WTC11 (cell line): ENCODE measurements at regions not wholly inside any gene's neighbourhood (a gene's known extent, or its start where the extent isn't known, plus 50 kb on each side); places are given as distances from the start of the nearest gene placed in this dataset.

Experiments used
- ATAC-seq: fragments of 200-7000 bp; cut with Tn5 transposase; 2 replicates; pipeline ENCODE4 v1.10.0; 2021; ENCODE audit warnings: mild to moderate bottlenecking, moderate library complexity
- CTCF ChIA-PET: fragments of 300-600 bp; sonication (Branson Sonifier 250); formaldehyde crosslinking; loops from one replicate; lab custom pipeline; 2021; ENCODE audit warnings: antibody characterized with exemption; lab: Charles Lee
- POLR2A ChIA-PET: fragments of 350-600 bp; sonication (Branson Sonifier 250); formaldehyde crosslinking; loops from one replicate; lab custom pipeline; 2021; ENCODE audit warnings: antibody characterized with exemption; lab: Charles Lee
- DNase-seq: peaks from one replicate; pipeline ENCODE4 v3.0.0; 2021; ENCODE audit warnings: low spot score
- H3K27ac Mint-ChIP-seq: 2 replicates; pipeline ENCODE4 v1.8.0; 2021; ENCODE audit warnings: mixed read lengths
- H3K27me3 Mint-ChIP-seq: 2 replicates; pipeline ENCODE4 v1.8.0; 2021; ENCODE audit warnings: low read depth, mild to moderate bottlenecking, moderate library complexity, mixed read lengths
- H3K36me3 Mint-ChIP-seq: 2 replicates; pipeline ENCODE4 v1.8.0; 2021; ENCODE audit warnings: mixed read lengths
- H3K4me1 Mint-ChIP-seq: 2 replicates; pipeline ENCODE4 v1.8.0; 2022; ENCODE audit warnings: mixed read lengths
- H3K4me3 Mint-ChIP-seq: 2 replicates; pipeline ENCODE4 v1.8.0; 2021; ENCODE audit warnings: mild to moderate bottlenecking, moderate library complexity, mixed read lengths
- H3K9me3 Mint-ChIP-seq: 2 replicates; pipeline ENCODE4 v1.8.0; 2021; ENCODE audit warnings: mixed read lengths
- AFF4 ChIP-seq: sonication (generic); formaldehyde crosslinking; IDR thresholded peaks from 2 replicates; pipeline ENCODE4 v1.8.1; 2023; ENCODE audit warnings: mild to moderate bottlenecking, missing genetic modification reagents, borderline replicate concordance
- ATF1 ChIP-seq: sonication (generic); formaldehyde crosslinking; IDR thresholded peaks from 2 replicates; pipeline ENCODE4 v1.8.1; 2023; ENCODE audit warnings: mild to moderate bottlenecking, moderate library complexity, missing genetic modification reagents
- CREB1 ChIP-seq: sonication (generic); formaldehyde crosslinking; IDR thresholded peaks from 2 replicates; pipeline ENCODE4 v1.8.0; 2023; ENCODE audit warnings: mild to moderate bottlenecking, missing genetic modification reagents
- ERG ChIP-seq: fragments of 250-450 bp; sonication (Bioruptor Pico); IDR thresholded peaks from 2 replicates; pipeline ENCODE4 v1.8.0; 2021; ENCODE audit warnings: mild to moderate bottlenecking
- GRHL2 ChIP-seq: fragments of 250-450 bp; sonication (Bioruptor Pico); IDR thresholded peaks from 2 replicates; pipeline ENCODE4 v1.8.0; 2022; ENCODE audit warnings: mild to moderate bottlenecking, moderate library complexity; ENCODE audit not compliant: insufficient replicate concordance, severe bottlenecking
- IRF1 ChIP-seq: sonication (generic); formaldehyde crosslinking; IDR thresholded peaks from 2 replicates; pipeline ENCODE4 v1.8.0; 2023; ENCODE audit warnings: missing genetic modification reagents
- NFATC4 ChIP-seq: fragments of 250-450 bp; sonication (Bioruptor Pico); IDR thresholded peaks from 2 replicates; pipeline ENCODE4 v1.9.0; 2021; ENCODE audit warnings: mild to moderate bottlenecking
- NFYB ChIP-seq: sonication (generic); formaldehyde crosslinking; conservative IDR thresholded peaks from 2 replicates; pipeline ENCODE4 v1.8.0; 2022; ENCODE audit warnings: low read depth, missing genetic modification reagents
- PREB ChIP-seq: sonication (generic); formaldehyde crosslinking; IDR thresholded peaks from 2 replicates; pipeline ENCODE4 v1.8.1; 2022; ENCODE audit warnings: mild to moderate bottlenecking, missing genetic modification reagents, moderate library complexity, borderline replicate concordance
- RELA ChIP-seq: sonication (generic); formaldehyde crosslinking; IDR thresholded peaks from 2 replicates; pipeline ENCODE4 v1.8.1; 2022; ENCODE audit warnings: missing genetic modification reagents, mild to moderate bottlenecking, borderline replicate concordance
- SMAD3 ChIP-seq: sonication (generic); formaldehyde crosslinking; IDR thresholded peaks from 2 replicates; pipeline ENCODE4 v1.8.0; 2022; ENCODE audit warnings: missing genetic modification reagents, mild to moderate bottlenecking, borderline replicate concordance
- SP1 ChIP-seq: sonication (generic); formaldehyde crosslinking; conservative IDR thresholded peaks from 2 replicates; pipeline ENCODE4 v1.8.1; 2022; ENCODE audit warnings: missing genetic modification reagents
- TEAD4 ChIP-seq: sonication (generic); formaldehyde crosslinking; IDR thresholded peaks from 2 replicates; pipeline ENCODE4 v1.8.0; 2022; ENCODE audit warnings: mild to moderate bottlenecking, missing genetic modification reagents
- ZNF219 ChIP-seq: sonication (generic); formaldehyde crosslinking; IDR thresholded peaks from 2 replicates; pipeline ENCODE4 v1.8.0; 2023; ENCODE audit warnings: missing genetic modification reagents, mild to moderate bottlenecking, borderline replicate concordance
- ZNF416 ChIP-seq: fragments of 250-450 bp; sonication (Bioruptor Pico); IDR thresholded peaks from 2 replicates; pipeline ENCODE4 v1.9.0; 2021; ENCODE audit warnings: mild to moderate bottlenecking, inconsistent platforms
- TF ChIP-seq, protein P1 (sequence below): sonication (generic); formaldehyde crosslinking; IDR thresholded peaks from 2 replicates; pipeline ENCODE4 v1.8.1; 2023; ENCODE audit warnings: mild to moderate bottlenecking, moderate library complexity, missing genetic modification reagents
- TF ChIP-seq, protein P2 (sequence below): sonication (generic); formaldehyde crosslinking; conservative IDR thresholded peaks from 2 replicates; pipeline ENCODE4 v1.8.1; 2023; ENCODE audit warnings: mild to moderate bottlenecking, low read depth, missing genetic modification reagents, moderate library complexity
- TF ChIP-seq, protein P3 (sequence below): fragments of 250-450 bp; sonication (Bioruptor Pico); IDR thresholded peaks from 2 replicates; pipeline ENCODE4 v1.9.0; 2021; ENCODE audit warnings: mild to moderate bottlenecking
- TF ChIP-seq, protein P4 (sequence below): fragments of 250-450 bp; sonication (Bioruptor Pico); conservative IDR thresholded peaks from 2 replicates; pipeline ENCODE4 v1.9.0; 2021; ENCODE audit warnings: mild to moderate bottlenecking

GRCh38 chr10:53071505-53072125 lies 299.0 kb upstream of the MBL2 start:
- H3K36me3 Mint-ChIP-seq, result peaks cover 3% of the 10 kb centered on the region; the same call in 1 of the 2 replicates
- no peaks in the 10 kb centered on the region for H3K27me3 Mint-ChIP-seq
- ATAC-seq (no peak), DNase-seq (no peak)
- POLR2A ChIA-PET, result interaction anchor here (0.6 kb wide), 1 partner anchor 1148 kb away, joined by 3 read pairs; no protein-coding TSS in a partner anchor
- TF ChIP-seq, protein P1, sequence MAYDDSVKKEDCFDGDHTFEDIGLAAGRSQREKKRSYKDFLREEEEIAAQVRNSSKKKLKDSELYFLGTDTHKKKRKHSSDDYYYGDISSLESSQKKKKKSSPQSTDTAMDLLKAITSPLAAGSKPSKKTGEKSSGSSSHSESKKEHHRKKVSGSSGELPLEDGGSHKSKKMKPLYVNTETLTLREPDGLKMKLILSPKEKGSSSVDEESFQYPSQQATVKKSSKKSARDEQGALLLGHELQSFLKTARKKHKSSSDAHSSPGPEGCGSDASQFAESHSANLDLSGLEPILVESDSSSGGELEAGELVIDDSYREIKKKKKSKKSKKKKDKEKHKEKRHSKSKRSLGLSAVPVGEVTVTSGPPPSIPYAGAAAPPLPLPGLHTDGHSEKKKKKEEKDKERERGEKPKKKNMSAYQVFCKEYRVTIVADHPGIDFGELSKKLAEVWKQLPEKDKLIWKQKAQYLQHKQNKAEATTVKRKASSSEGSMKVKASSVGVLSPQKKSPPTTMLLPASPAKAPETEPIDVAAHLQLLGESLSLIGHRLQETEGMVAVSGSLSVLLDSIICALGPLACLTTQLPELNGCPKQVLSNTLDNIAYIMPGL, result no peak
- TF ChIP-seq RELA (CRISPR knock-in tag), result no peak
- no peak for TF ChIP-seq SMAD3 (CRISPR knock-in tag)
- TF ChIP-seq AFF4 (CRISPR knock-in tag), result no peak
- TF ChIP-seq IRF1, result no peak
- no peak for TF ChIP-seq SP1 (CRISPR knock-in tag)
- H3K27ac Mint-ChIP-seq, result no peak overlapping the region
- H3K4me3 Mint-ChIP-seq, result no peak overlapping the region
- CTCF ChIA-PET, result interaction anchor here (1.4 kb wide), 1 partner anchor 121 kb away, joined by 3 read pairs; no protein-coding TSS in a partner anchor
- no peaks in the 10 kb centered on the region for H3K4me1 Mint-ChIP-seq
- peaks cover 21% of the 10 kb centered on the region for H3K9me3 Mint-ChIP-seq

DNA sequence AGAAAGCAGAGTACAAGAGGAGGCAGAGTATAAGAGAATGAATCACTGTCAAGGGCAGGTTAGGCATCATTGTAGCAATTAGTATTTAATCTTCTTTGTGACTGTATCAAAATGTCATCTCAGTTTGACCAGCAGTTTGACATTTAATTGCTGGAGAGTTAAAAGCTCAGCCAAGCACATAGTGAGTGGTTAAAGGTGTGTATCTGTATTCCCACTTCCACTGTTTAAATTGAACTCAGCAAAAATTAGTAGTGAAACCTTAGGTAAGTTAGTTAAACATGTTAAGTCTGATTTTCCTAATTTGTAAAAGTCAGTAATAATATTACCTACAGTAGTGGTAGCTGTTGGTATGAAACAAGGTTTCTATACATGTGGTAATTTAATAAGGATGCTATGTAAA lies 296.4 kb upstream of the MBL2 start:
- no peaks in the 10 kb centered on the region for H3K27me3 Mint-ChIP-seq
- H3K9me3 Mint-ChIP-seq, result peaks cover 18% of the 10 kb centered on the region
- ATAC-seq, result no peak
- H3K36me3 Mint-ChIP-seq, result peaks cover 4% of the 10 kb centered on the region; the same call in 1 of the 2 replicates
- POLR2A ChIA-PET, result interaction anchor here (0.6 kb wide), 1 partner anchor 51 kb away, joined by 3 read pairs; no protein-coding TSS in a partner anchor
- H3K4me3 Mint-ChIP-seq, result no peak overlapping the region
- no peaks in the 10 kb centered on the region for H3K4me1 Mint-ChIP-seq
- no peak overlapping the region for H3K27ac Mint-ChIP-seq
- CTCF ChIA-PET, result no interaction called here
- TF ChIP-seq GRHL2 (CRISPR knock-in tag) (no peak), PREB (no peak), TEAD4 (CRISPR knock-in tag) (no peak), ZNF416 (CRISPR knock-in tag) (no peak), ATF1 (CRISPR knock-in tag) (no peak), ZNF219 (no peak), ERG (no peak), CREB1 (CRISPR knock-in tag) (no peak), NFYB (CRISPR knock-in tag) (no peak), NFATC4 (CRISPR knock-in tag) (no peak)
- TF ChIP-seq, protein P2, sequence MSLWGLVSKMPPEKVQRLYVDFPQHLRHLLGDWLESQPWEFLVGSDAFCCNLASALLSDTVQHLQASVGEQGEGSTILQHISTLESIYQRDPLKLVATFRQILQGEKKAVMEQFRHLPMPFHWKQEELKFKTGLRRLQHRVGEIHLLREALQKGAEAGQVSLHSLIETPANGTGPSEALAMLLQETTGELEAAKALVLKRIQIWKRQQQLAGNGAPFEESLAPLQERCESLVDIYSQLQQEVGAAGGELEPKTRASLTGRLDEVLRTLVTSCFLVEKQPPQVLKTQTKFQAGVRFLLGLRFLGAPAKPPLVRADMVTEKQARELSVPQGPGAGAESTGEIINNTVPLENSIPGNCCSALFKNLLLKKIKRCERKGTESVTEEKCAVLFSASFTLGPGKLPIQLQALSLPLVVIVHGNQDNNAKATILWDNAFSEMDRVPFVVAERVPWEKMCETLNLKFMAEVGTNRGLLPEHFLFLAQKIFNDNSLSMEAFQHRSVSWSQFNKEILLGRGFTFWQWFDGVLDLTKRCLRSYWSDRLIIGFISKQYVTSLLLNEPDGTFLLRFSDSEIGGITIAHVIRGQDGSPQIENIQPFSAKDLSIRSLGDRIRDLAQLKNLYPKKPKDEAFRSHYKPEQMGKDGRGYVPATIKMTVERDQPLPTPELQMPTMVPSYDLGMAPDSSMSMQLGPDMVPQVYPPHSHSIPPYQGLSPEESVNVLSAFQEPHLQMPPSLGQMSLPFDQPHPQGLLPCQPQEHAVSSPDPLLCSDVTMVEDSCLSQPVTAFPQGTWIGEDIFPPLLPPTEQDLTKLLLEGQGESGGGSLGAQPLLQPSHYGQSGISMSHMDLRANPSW, result no peak
- TF ChIP-seq, protein P3, sequence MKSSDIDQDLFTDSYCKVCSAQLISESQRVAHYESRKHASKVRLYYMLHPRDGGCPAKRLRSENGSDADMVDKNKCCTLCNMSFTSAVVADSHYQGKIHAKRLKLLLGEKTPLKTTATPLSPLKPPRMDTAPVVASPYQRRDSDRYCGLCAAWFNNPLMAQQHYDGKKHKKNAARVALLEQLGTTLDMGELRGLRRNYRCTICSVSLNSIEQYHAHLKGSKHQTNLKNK, result no peak
- TF ChIP-seq, protein P4, sequence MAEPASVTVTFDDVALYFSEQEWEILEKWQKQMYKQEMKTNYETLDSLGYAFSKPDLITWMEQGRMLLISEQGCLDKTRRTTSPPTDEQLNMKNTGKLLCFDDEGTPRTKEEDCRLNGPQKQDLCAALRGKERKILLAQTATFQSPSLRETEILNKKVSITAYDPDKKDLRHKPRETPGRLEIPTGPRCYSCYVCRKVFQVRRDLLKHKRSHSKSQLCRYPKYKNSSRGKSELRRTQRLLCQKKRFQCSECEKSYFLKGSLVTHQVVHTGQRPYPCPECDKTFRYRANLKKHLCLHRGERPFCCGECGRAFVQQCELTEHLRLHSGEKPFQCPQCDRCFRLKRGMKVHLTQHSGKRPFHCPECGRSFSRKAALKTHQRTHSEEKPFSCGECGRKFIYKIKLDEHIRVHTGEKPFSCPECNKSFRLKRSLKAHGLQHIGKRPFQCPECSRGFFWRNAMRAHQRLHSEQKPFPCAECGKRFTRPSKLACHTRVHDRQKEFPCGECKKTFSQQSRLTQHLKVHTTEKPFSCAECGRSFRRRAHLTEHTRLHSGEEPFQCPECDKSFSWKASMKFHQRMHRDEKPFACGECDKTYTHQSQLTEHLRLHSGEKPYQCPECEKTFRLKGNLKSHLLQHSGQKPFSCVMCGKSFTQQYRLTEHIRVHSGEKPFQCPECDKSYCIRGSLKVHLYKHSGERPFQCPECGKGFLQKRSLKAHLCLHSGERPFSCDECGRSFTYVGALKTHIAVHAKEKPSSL, result no peak
- TF ChIP-seq, all 79 proteins: peak for 0
- DNase-seq, result no peak
